OCI-LY1 (cell line): ENCODE measurements at regions not wholly inside any gene's neighbourhood (a gene's known extent, or its start where the extent isn't known, plus 50 kb on each side); places are given as distances from the start of the nearest gene placed in this dataset.

Source experiments
- H2AFZ ChIP-seq: fragments of 200-600 bp; sonication (generic), shearing (Covaris generic); 2 replicates; pipeline ENCODE4 v1.6.0; 2014; ENCODE audit warnings: antibody characterized with exemption, mild to moderate bottlenecking, low read length
- H3F3A ChIP-seq: fragments of 200-600 bp; sonication (generic), shearing (Covaris generic); 2 replicates; pipeline ENCODE4 v1.6.0; 2014; ENCODE audit warnings: mild to moderate bottlenecking, antibody characterized with exemption, low read length, moderate library complexity; ENCODE audit not compliant: insufficient read depth
- H3K27ac ChIP-seq: fragments of 200-600 bp; sonication (generic); 2 replicates; pipeline ENCODE4 v1.5.1; 2014; ENCODE audit warnings: low read length, mixed run types, mild to moderate bottlenecking, low read depth; ENCODE audit not compliant: poor library complexity, severe bottlenecking
- H3K27me3 ChIP-seq: fragments of 200-600 bp; sonication (generic); 2 replicates; pipeline ENCODE4 v1.6.0; 2014; ENCODE audit warnings: antibody characterized with exemption, mild to moderate bottlenecking, low read length, moderate library complexity; ENCODE audit not compliant: insufficient read depth
- H3K36me3 ChIP-seq: fragments of 200-600 bp; sonication (generic); 2 replicates; pipeline ENCODE4 v1.6.1; 2014; ENCODE audit warnings: mild to moderate bottlenecking, antibody characterized with exemption, low read length, moderate library complexity, mixed read lengths; ENCODE audit not compliant: insufficient read depth
- H3K4me1 ChIP-seq: fragments of 200-600 bp; sonication (generic); 2 replicates; pipeline ENCODE4 v1.5.1; 2014; ENCODE audit warnings: mild to moderate bottlenecking, low read length, moderate library complexity; ENCODE audit not compliant: insufficient read depth, severe bottlenecking
- H3K4me2 ChIP-seq: fragments of 200-600 bp; sonication (generic), shearing (Covaris generic); 2 replicates; pipeline ENCODE4 v1.6.1; 2014; ENCODE audit warnings: low read length
- H3K4me3 ChIP-seq: fragments of 200-600 bp; sonication (generic); 2 replicates; pipeline ENCODE4 v1.5.1; 2014; ENCODE audit warnings: low read length, low read depth, mild to moderate bottlenecking, mixed read lengths; ENCODE audit not compliant: poor library complexity, severe bottlenecking
- H3K79me2 ChIP-seq: fragments of 200-600 bp; shearing (Covaris generic); 2 replicates; pipeline ENCODE4 v1.6.1; 2016; ENCODE audit warnings: mixed run types, low read length, mixed read lengths; ENCODE audit not compliant: insufficient read depth
- H3K9ac ChIP-seq: fragments of 200-600 bp; sonication (generic), shearing (Covaris generic); 2 replicates; pipeline ENCODE4 v1.6.1; 2014; ENCODE audit warnings: mild to moderate bottlenecking, low read length, mixed read lengths
- H3K9me2 ChIP-seq: fragments of 200-600 bp; sonication (generic), shearing (Covaris generic); 2 replicates; pipeline ENCODE4 v1.6.1; 2014; ENCODE audit warnings: low read depth, mild to moderate bottlenecking, low read length, mixed read lengths
- H3K9me3 ChIP-seq: fragments of 200-600 bp; shearing (Covaris generic); 2 replicates; pipeline ENCODE4 v1.6.1; 2014; ENCODE audit warnings: low read length, mixed read lengths
- H4K20me1 ChIP-seq: fragments of 200-600 bp; sonication (generic), shearing (Covaris generic); 2 replicates; pipeline ENCODE4 v1.6.0; 2016; ENCODE audit warnings: mild to moderate bottlenecking, low read length; ENCODE audit not compliant: insufficient read depth
- CTCF ChIP-seq: fragments of 200-600 bp; sonication (generic), shearing (Covaris generic); IDR thresholded peaks from 2 replicates; pipeline ENCODE4 v1.5.1; 2017; ENCODE audit warnings: mild to moderate bottlenecking, antibody characterized with exemption, low read length, moderate library complexity, mixed read lengths
- EZH2 ChIP-seq: fragments of 200-600 bp; sonication (generic), shearing (Covaris generic); IDR thresholded peaks from 2 replicates; pipeline ENCODE4 v1.8.0; 2017; ENCODE audit warnings: borderline replicate concordance, mixed run types, mild to moderate bottlenecking, antibody characterized with exemption, low read length, moderate library complexity, mixed read lengths

GRCh38 chr10:91707236-91707635 lies 74.4 kb upstream of the PPP1R3C start:
- Histone ChIP-seq H3K9me3 (no peaks in the 10 kb centered on the region), H2AFZ (no peak overlapping the region), H3K27ac (no peak overlapping the region), H3K4me2 (no peak overlapping the region), H3K36me3 (no peaks in the 10 kb centered on the region), H3K79me2 (no peaks in the 10 kb centered on the region), H3F3A (no peaks in the 10 kb centered on the region), H3K4me1 (no peaks in the 10 kb centered on the region), H3K27me3 (no peaks in the 10 kb centered on the region), H3K9ac (no peak overlapping the region), H3K4me3 (no peak overlapping the region), H4K20me1 (no peaks in the 10 kb centered on the region), H3K9me2 (no peaks in the 10 kb centered on the region)
- TF ChIP-seq CTCF (no peak), EZH2 (no peak)

- no peak for TF ChIP-seq EZH2
- TF ChIP-seq CTCF = no peak
- Histone ChIP-seq H3K4me3 (no peak overlapping the region), H3K9me3 (no peaks in the 10 kb centered on the region), H3K4me1 (no peaks in the 10 kb centered on the region), H3K9me2 (no peaks in the 10 kb centered on the region), H3K79me2 (no peaks in the 10 kb centered on the region), H3K27me3 (no peaks in the 10 kb centered on the region), H4K20me1 (no peaks in the 10 kb centered on the region), H3K36me3 (no peaks in the 10 kb centered on the region), H3F3A (no peaks in the 10 kb centered on the region), H3K4me2 (no peak overlapping the region), H2AFZ (no peak overlapping the region), H3K9ac (no peak overlapping the region), H3K27ac (no peak overlapping the region)
Observed at GRCh38 chr10:91705948-91706670, 73.2 kb upstream of the PPP1R3C start.

- Histone ChIP-seq H3K9ac (no peak overlapping the region), H3K9me2 (no peaks in the 10 kb centered on the region), H3K9me3 (no peaks in the 10 kb centered on the region), H3K36me3 (no peaks in the 10 kb centered on the region), H3K27ac (no peak overlapping the region), H3F3A (no peaks in the 10 kb centered on the region), H3K79me2 (no peaks in the 10 kb centered on the region), H4K20me1 (no peaks in the 10 kb centered on the region), H3K27me3 (no peaks in the 10 kb centered on the region), H3K4me2 (no peak overlapping the region), H2AFZ (no peak overlapping the region), H3K4me1 (no peaks in the 10 kb centered on the region), H3K4me3 (no peak overlapping the region)
- TF ChIP-seq EZH2 = no peak
- no peak for TF ChIP-seq CTCF
Observed at GRCh38 chr10:91702620-91703019, 69.7 kb upstream of the PPP1R3C start.
